ENCODE measurements at regions not wholly inside any gene's neighbourhood (a gene's known extent, or its start where the extent isn't known, plus 50 kb on each side); places are given as distances from the start of the nearest gene placed in this dataset.

- TF ChIP-seq CTCF (conservative IDR thresholded peaks at IDR 0.05; ENCODE audit: low read length) (no peak), EZH2phosphoT487 (IDR thresholded peaks at IDR 0.05; ENCODE audit: borderline replicate concordance) (no peak)
Measured at GRCh38 chr6:121932076-121932991, 467.1 kb upstream of the HSF2 start.

Data from Loucy (cell line).